WTC11 (cell line): ENCODE measurements at regions not wholly inside any gene's neighbourhood (a gene's known extent, or its start where the extent isn't known, plus 50 kb on each side); places are given as distances from the start of the nearest gene placed in this dataset.

Source experiments
- ATAC-seq: fragments of 200-7000 bp; cut with Tn5 transposase; 2 replicates; pipeline ENCODE4 v1.10.0; 2021; ENCODE audit warnings: mild to moderate bottlenecking, moderate library complexity
- CTCF ChIA-PET: fragments of 300-600 bp; sonication (Branson Sonifier 250); formaldehyde crosslinking; loops from one replicate; lab custom pipeline; 2021; ENCODE audit warnings: antibody characterized with exemption; lab: Charles Lee
- POLR2A ChIA-PET: fragments of 350-600 bp; sonication (Branson Sonifier 250); formaldehyde crosslinking; loops from one replicate; lab custom pipeline; 2021; ENCODE audit warnings: antibody characterized with exemption; lab: Charles Lee
- DNase-seq: peaks from one replicate; pipeline ENCODE4 v3.0.0; 2021; ENCODE audit warnings: low spot score
- H3K27ac Mint-ChIP-seq: 2 replicates; pipeline ENCODE4 v1.8.0; 2021; ENCODE audit warnings: mixed read lengths
- H3K27me3 Mint-ChIP-seq: 2 replicates; pipeline ENCODE4 v1.8.0; 2021; ENCODE audit warnings: low read depth, mild to moderate bottlenecking, moderate library complexity, mixed read lengths
- H3K36me3 Mint-ChIP-seq: 2 replicates; pipeline ENCODE4 v1.8.0; 2021; ENCODE audit warnings: mixed read lengths
- H3K4me1 Mint-ChIP-seq: 2 replicates; pipeline ENCODE4 v1.8.0; 2022; ENCODE audit warnings: mixed read lengths
- H3K4me3 Mint-ChIP-seq: 2 replicates; pipeline ENCODE4 v1.8.0; 2021; ENCODE audit warnings: mild to moderate bottlenecking, moderate library complexity, mixed read lengths
- H3K9me3 Mint-ChIP-seq: 2 replicates; pipeline ENCODE4 v1.8.0; 2021; ENCODE audit warnings: mixed read lengths
- CREM ChIP-seq: sonication (generic); formaldehyde crosslinking; IDR thresholded peaks from 2 replicates; pipeline ENCODE4 v1.8.1; 2022; ENCODE audit warnings: mild to moderate bottlenecking, missing genetic modification reagents, moderate library complexity
- EMX1 ChIP-seq: fragments of 250-450 bp; sonication (Bioruptor Pico); IDR thresholded peaks from 2 replicates; pipeline ENCODE4 v1.8.0; 2021; ENCODE audit warnings: mild to moderate bottlenecking
- ESRRA ChIP-seq: sonication (generic); formaldehyde crosslinking; IDR thresholded peaks from 2 replicates; pipeline ENCODE4 v1.8.1; 2022; ENCODE audit warnings: mild to moderate bottlenecking, missing genetic modification reagents, borderline replicate concordance
- JUN ChIP-seq: sonication (generic); formaldehyde crosslinking; IDR thresholded peaks from 2 replicates; pipeline ENCODE4 v1.8.0; 2023; ENCODE audit warnings: mild to moderate bottlenecking, missing genetic modification reagents
- KAT7 ChIP-seq: sonication (generic); formaldehyde crosslinking; IDR thresholded peaks from 2 replicates; pipeline ENCODE4 v1.8.1; 2023; ENCODE audit warnings: missing genetic modification reagents, mild to moderate bottlenecking, borderline replicate concordance
- NFATC4 ChIP-seq: fragments of 250-450 bp; sonication (Bioruptor Pico); IDR thresholded peaks from 2 replicates; pipeline ENCODE4 v1.9.0; 2021; ENCODE audit warnings: mild to moderate bottlenecking
- NR2C2 ChIP-seq: sonication (generic); formaldehyde crosslinking; IDR thresholded peaks from 2 replicates; pipeline ENCODE4 v1.8.0; 2022; ENCODE audit warnings: mild to moderate bottlenecking, missing genetic modification reagents
- TP53 ChIP-seq: sonication (generic); formaldehyde crosslinking; IDR thresholded peaks from 2 replicates; pipeline ENCODE4 v1.8.1; 2023; ENCODE audit warnings: mild to moderate bottlenecking, missing genetic modification reagents
- ZBTB21 ChIP-seq: sonication (generic); formaldehyde crosslinking; IDR thresholded peaks from 2 replicates; pipeline ENCODE4 v1.8.1; 2023; ENCODE audit warnings: mild to moderate bottlenecking, missing genetic modification reagents, borderline replicate concordance
- ZNF317 ChIP-seq: sonication (generic); formaldehyde crosslinking; IDR thresholded peaks from 2 replicates; pipeline ENCODE4 v1.8.1; 2023; ENCODE audit warnings: low read depth, mild to moderate bottlenecking, moderate library complexity, missing genetic modification reagents, borderline replicate concordance
- ZNF423 ChIP-seq: fragments of 250-450 bp; sonication (Bioruptor Pico); IDR thresholded peaks from 2 replicates; pipeline ENCODE4 v2.1.2; 2022; ENCODE audit warnings: mild to moderate bottlenecking, moderate library complexity
- TF ChIP-seq, protein P1 (sequence below): sonication (generic); formaldehyde crosslinking; IDR thresholded peaks from 2 replicates; pipeline ENCODE4 v1.8.0; 2023; ENCODE audit warnings: missing genetic modification reagents, mild to moderate bottlenecking, borderline replicate concordance
- TF ChIP-seq, protein P2 (sequence below): fragments of 250-450 bp; sonication (Bioruptor Pico); IDR thresholded peaks from 2 replicates; pipeline ENCODE4 v1.9.0; 2021; ENCODE audit warnings: mild to moderate bottlenecking, borderline replicate concordance
- TF ChIP-seq, protein P3 (sequence below): fragments of 200-600 bp; IDR thresholded peaks from 2 replicates; pipeline ENCODE4 v1.8.0; 2022; ENCODE audit warnings: antibody characterized with exemption
- TF ChIP-seq, protein P4 (sequence below): sonication (generic); formaldehyde crosslinking; IDR thresholded peaks from 2 replicates; pipeline ENCODE4 v1.8.0; 2023; ENCODE audit warnings: missing genetic modification reagents
- TF ChIP-seq, protein P5 (sequence below): sonication (generic); formaldehyde crosslinking; IDR thresholded peaks from 2 replicates; pipeline ENCODE4 v1.8.0; 2022; ENCODE audit warnings: mild to moderate bottlenecking, missing genetic modification reagents
- TF ChIP-seq, protein P6 (sequence below): fragments of 250-450 bp; sonication (Bioruptor Pico); IDR thresholded peaks from 2 replicates; pipeline ENCODE4 v1.8.0; 2021; ENCODE audit warnings: mild to moderate bottlenecking
- TF ChIP-seq, protein P7 (sequence below): sonication (generic); formaldehyde crosslinking; IDR thresholded peaks from 2 replicates; pipeline ENCODE4 v1.8.1; 2023; ENCODE audit warnings: mild to moderate bottlenecking, missing genetic modification reagents
- TF ChIP-seq, protein P8 (sequence below): sonication (generic); formaldehyde crosslinking; IDR thresholded peaks from 2 replicates; pipeline ENCODE4 v1.8.0; 2022; ENCODE audit warnings: mild to moderate bottlenecking, missing genetic modification reagents

DNA sequence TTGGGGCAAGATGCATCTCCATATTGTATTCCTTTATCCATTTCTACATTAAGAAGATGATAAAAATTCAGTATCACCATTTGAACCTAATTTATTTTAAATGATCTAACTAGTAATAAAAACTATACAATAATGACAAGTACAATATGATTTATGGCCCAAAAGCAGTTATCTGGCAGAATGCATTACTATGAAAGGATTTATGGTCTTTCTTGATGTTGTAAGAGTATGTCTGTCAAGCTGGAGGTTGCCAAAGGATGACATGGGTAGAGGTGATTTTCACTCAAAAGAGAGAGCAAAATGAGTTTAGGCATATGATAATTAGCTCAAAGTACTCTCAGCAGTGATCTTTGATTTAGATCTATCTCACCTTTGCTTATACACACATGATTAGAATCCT, 54.2 kb upstream of the MAP2 start (continued):
- TF ChIP-seq, protein P1, sequence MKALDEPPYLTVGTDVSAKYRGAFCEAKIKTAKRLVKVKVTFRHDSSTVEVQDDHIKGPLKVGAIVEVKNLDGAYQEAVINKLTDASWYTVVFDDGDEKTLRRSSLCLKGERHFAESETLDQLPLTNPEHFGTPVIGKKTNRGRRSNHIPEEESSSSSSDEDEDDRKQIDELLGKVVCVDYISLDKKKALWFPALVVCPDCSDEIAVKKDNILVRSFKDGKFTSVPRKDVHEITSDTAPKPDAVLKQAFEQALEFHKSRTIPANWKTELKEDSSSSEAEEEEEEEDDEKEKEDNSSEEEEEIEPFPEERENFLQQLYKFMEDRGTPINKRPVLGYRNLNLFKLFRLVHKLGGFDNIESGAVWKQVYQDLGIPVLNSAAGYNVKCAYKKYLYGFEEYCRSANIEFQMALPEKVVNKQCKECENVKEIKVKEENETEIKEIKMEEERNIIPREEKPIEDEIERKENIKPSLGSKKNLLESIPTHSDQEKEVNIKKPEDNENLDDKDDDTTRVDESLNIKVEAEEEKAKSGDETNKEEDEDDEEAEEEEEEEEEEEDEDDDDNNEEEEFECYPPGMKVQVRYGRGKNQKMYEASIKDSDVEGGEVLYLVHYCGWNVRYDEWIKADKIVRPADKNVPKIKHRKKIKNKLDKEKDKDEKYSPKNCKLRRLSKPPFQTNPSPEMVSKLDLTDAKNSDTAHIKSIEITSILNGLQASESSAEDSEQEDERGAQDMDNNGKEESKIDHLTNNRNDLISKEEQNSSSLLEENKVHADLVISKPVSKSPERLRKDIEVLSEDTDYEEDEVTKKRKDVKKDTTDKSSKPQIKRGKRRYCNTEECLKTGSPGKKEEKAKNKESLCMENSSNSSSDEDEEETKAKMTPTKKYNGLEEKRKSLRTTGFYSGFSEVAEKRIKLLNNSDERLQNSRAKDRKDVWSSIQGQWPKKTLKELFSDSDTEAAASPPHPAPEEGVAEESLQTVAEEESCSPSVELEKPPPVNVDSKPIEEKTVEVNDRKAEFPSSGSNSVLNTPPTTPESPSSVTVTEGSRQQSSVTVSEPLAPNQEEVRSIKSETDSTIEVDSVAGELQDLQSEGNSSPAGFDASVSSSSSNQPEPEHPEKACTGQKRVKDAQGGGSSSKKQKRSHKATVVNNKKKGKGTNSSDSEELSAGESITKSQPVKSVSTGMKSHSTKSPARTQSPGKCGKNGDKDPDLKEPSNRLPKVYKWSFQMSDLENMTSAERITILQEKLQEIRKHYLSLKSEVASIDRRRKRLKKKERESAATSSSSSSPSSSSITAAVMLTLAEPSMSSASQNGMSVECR (CRISPR knock-in tag): no peak
- no peak for TF ChIP-seq KAT7
- TF ChIP-seq, all 79 proteins: peak for 0

DNA sequence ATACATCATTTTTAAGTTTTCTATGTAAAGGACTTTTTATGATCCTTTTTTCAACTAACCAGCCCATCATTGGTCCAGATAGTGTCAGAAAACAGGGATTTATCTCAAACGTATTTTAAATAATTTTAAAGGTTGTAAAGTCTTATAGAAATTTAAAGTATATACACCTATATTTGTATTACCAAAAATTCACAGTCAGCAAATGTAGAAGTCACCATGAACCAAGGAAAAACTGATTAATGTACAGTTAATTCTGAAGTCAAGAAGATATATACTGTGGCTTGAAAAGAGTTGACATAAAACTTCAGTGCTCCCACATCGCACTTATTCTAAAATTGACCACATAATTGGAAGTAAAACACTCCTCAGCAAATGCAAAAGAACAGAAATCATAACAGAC, 52.4 kb upstream of the MAP2 start:
- Mint-ChIP-seq H3K27ac (no peak overlapping the region), H3K4me1 (no peaks in the 10 kb centered on the region), H3K36me3 (peaks cover 16% of the 10 kb centered on the region), H3K27me3 (no peaks in the 10 kb centered on the region; the same call in 1 of the 2 replicates), H3K4me3 (no peak overlapping the region), H3K9me3 (peaks cover 42% of the 10 kb centered on the region)
- DNase-seq (no peak), ATAC-seq (no peak)
- POLR2A ChIA-PET: no interaction called here
- CTCF ChIA-PET: no interaction called here
- TF ChIP-seq EMX1 (CRISPR knock-in tag) (no peak), TP53 (CRISPR knock-in tag) (no peak), ZBTB21 (no peak), ESRRA (no peak), NFATC4 (CRISPR knock-in tag) (no peak), NR2C2 (no peak), ZNF423 (CRISPR knock-in tag) (no peak), ZNF317 (no peak), CREM (CRISPR knock-in tag) (no peak), JUN (no peak)
- TF ChIP-seq, protein P2, sequence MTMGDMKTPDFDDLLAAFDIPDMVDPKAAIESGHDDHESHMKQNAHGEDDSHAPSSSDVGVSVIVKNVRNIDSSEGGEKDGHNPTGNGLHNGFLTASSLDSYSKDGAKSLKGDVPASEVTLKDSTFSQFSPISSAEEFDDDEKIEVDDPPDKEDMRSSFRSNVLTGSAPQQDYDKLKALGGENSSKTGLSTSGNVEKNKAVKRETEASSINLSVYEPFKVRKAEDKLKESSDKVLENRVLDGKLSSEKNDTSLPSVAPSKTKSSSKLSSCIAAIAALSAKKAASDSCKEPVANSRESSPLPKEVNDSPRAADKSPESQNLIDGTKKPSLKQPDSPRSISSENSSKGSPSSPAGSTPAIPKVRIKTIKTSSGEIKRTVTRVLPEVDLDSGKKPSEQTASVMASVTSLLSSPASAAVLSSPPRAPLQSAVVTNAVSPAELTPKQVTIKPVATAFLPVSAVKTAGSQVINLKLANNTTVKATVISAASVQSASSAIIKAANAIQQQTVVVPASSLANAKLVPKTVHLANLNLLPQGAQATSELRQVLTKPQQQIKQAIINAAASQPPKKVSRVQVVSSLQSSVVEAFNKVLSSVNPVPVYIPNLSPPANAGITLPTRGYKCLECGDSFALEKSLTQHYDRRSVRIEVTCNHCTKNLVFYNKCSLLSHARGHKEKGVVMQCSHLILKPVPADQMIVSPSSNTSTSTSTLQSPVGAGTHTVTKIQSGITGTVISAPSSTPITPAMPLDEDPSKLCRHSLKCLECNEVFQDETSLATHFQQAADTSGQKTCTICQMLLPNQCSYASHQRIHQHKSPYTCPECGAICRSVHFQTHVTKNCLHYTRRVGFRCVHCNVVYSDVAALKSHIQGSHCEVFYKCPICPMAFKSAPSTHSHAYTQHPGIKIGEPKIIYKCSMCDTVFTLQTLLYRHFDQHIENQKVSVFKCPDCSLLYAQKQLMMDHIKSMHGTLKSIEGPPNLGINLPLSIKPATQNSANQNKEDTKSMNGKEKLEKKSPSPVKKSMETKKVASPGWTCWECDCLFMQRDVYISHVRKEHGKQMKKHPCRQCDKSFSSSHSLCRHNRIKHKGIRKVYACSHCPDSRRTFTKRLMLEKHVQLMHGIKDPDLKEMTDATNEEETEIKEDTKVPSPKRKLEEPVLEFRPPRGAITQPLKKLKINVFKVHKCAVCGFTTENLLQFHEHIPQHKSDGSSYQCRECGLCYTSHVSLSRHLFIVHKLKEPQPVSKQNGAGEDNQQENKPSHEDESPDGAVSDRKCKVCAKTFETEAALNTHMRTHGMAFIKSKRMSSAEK (CRISPR knock-in tag): no peak
- TF ChIP-seq, protein P3, sequence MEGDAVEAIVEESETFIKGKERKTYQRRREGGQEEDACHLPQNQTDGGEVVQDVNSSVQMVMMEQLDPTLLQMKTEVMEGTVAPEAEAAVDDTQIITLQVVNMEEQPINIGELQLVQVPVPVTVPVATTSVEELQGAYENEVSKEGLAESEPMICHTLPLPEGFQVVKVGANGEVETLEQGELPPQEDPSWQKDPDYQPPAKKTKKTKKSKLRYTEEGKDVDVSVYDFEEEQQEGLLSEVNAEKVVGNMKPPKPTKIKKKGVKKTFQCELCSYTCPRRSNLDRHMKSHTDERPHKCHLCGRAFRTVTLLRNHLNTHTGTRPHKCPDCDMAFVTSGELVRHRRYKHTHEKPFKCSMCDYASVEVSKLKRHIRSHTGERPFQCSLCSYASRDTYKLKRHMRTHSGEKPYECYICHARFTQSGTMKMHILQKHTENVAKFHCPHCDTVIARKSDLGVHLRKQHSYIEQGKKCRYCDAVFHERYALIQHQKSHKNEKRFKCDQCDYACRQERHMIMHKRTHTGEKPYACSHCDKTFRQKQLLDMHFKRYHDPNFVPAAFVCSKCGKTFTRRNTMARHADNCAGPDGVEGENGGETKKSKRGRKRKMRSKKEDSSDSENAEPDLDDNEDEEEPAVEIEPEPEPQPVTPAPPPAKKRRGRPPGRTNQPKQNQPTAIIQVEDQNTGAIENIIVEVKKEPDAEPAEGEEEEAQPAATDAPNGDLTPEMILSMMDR: no peak
- TF ChIP-seq, protein P4, sequence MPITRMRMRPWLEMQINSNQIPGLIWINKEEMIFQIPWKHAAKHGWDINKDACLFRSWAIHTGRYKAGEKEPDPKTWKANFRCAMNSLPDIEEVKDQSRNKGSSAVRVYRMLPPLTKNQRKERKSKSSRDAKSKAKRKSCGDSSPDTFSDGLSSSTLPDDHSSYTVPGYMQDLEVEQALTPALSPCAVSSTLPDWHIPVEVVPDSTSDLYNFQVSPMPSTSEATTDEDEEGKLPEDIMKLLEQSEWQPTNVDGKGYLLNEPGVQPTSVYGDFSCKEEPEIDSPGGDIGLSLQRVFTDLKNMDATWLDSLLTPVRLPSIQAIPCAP (CRISPR knock-in tag): no peak
- TF ChIP-seq, protein P5, sequence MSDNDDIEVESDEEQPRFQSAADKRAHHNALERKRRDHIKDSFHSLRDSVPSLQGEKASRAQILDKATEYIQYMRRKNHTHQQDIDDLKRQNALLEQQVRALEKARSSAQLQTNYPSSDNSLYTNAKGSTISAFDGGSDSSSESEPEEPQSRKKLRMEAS (CRISPR knock-in tag): no peak
- TF ChIP-seq, protein P6, sequence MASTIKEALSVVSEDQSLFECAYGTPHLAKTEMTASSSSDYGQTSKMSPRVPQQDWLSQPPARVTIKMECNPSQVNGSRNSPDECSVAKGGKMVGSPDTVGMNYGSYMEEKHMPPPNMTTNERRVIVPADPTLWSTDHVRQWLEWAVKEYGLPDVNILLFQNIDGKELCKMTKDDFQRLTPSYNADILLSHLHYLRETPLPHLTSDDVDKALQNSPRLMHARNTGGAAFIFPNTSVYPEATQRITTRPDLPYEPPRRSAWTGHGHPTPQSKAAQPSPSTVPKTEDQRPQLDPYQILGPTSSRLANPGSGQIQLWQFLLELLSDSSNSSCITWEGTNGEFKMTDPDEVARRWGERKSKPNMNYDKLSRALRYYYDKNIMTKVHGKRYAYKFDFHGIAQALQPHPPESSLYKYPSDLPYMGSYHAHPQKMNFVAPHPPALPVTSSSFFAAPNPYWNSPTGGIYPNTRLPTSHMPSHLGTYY: no peak
- TF ChIP-seq, protein P7, sequence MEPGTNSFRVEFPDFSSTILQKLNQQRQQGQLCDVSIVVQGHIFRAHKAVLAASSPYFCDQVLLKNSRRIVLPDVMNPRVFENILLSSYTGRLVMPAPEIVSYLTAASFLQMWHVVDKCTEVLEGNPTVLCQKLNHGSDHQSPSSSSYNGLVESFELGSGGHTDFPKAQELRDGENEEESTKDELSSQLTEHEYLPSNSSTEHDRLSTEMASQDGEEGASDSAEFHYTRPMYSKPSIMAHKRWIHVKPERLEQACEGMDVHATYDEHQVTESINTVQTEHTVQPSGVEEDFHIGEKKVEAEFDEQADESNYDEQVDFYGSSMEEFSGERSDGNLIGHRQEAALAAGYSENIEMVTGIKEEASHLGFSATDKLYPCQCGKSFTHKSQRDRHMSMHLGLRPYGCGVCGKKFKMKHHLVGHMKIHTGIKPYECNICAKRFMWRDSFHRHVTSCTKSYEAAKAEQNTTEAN (CRISPR knock-in tag): no peak
- TF ChIP-seq, protein P8, sequence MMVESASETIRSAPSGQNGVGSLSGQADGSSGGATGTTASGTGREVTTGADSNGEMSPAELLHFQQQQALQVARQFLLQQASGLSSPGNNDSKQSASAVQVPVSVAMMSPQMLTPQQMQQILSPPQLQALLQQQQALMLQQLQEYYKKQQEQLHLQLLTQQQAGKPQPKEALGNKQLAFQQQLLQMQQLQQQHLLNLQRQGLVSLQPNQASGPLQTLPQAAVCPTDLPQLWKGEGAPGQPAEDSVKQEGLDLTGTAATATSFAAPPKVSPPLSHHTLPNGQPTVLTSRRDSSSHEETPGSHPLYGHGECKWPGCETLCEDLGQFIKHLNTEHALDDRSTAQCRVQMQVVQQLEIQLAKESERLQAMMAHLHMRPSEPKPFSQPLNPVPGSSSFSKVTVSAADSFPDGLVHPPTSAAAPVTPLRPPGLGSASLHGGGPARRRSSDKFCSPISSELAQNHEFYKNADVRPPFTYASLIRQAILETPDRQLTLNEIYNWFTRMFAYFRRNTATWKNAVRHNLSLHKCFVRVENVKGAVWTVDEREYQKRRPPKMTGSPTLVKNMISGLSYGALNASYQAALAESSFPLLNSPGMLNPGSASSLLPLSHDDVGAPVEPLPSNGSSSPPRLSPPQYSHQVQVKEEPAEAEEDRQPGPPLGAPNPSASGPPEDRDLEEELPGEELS (CRISPR knock-in tag): no peak
